IMR-90 (cell line): ENCODE measurements at regions not wholly inside any gene's neighbourhood (a gene's known extent, or its start where the extent isn't known, plus 50 kb on each side); places are given as distances from the start of the nearest gene placed in this dataset.

Source experiments
- ATAC-seq: fragments of 200-7000 bp; cut with Tn5 transposase; 2 replicates; pipeline ENCODE4 v1.9.1; 2020; ENCODE audit warnings: low read depth, mild to moderate bottlenecking, moderate library complexity
- BruUV-seq: library from RNA; stranded (reverse); fragments of 400-500 nt; replicated peaks from 2 replicates; lab custom pipeline; 2021; lab: Mats Ljungman, UMichigan
- CTCF ChIA-PET: fragments of 300-600 bp; formaldehyde crosslinking; extraction: SDS; loops from one replicate; lab custom pipeline; 2021; ENCODE audit warnings: antibody characterized with exemption; lab: Yijun Ruan, JAX
- POLR2A ChIA-PET: fragments of 300-600 bp; sonication (Branson Sonifier 250); formaldehyde crosslinking; loops from one replicate; lab custom pipeline; 2022; ENCODE audit warnings: antibody characterized with exemption; ENCODE audit not compliant: unreplicated experiment; lab: Charles Lee
- DNase-seq: peaks from one replicate; pipeline ENCODE4 v3.0.0; 2013
- H2AFZ ChIP-seq: replicated peaks from 2 replicates; pipeline ENCODE3; 2013; ENCODE audit warnings: low read length, mild to moderate bottlenecking; ENCODE audit not compliant: poor library complexity
- H2AK5ac ChIP-seq: 2 replicates; pipeline ENCODE4 v1.6.1; 2013; ENCODE audit warnings: low read depth, low read length, inconsistent platforms
- H2AK9ac ChIP-seq: replicated peaks from 2 replicates; pipeline ENCODE3; 2013; ENCODE audit warnings: mild to moderate bottlenecking, low read depth, low read length, moderate library complexity; ENCODE audit not compliant: poor library complexity
- H2BK120ac ChIP-seq: 2 replicates; pipeline ENCODE4 v1.6.1; 2013; ENCODE audit warnings: low read depth, low read length, inconsistent platforms
- H2BK15ac ChIP-seq: 3 replicates; pipeline ENCODE4 v1.6.1; 2013; ENCODE audit warnings: low read depth, low read length, inconsistent platforms
- H2BK20ac ChIP-seq: 2 replicates; pipeline ENCODE4 v1.6.1; 2013; ENCODE audit warnings: low read depth, mild to moderate bottlenecking, inconsistent platforms, low read length, moderate library complexity
- H2BK5ac ChIP-seq: 2 replicates; pipeline ENCODE4 v1.6.1; 2013; ENCODE audit warnings: mild to moderate bottlenecking, low read depth, low read length, inconsistent platforms; ENCODE audit not compliant: poor library complexity, severe bottlenecking
- H3K14ac ChIP-seq: replicated peaks from 2 replicates; pipeline ENCODE4 v1.6.1; 2013; ENCODE audit warnings: low read depth, low read length, inconsistent platforms
- H3K18ac ChIP-seq: 2 replicates; pipeline ENCODE4 v1.6.1; 2013; ENCODE audit warnings: low read depth, low read length, control low read depth
- H3K23ac ChIP-seq: 2 replicates; pipeline ENCODE4 v1.6.1; 2013; ENCODE audit warnings: low read depth, low read length, inconsistent platforms
- H3K27ac ChIP-seq: 2 replicates; pipeline ENCODE4 v1.5.1; 2013; ENCODE audit warnings: mild to moderate bottlenecking, control low read depth, low read length; ENCODE audit not compliant: insufficient read depth
- H3K27me3 ChIP-seq: 2 replicates; pipeline ENCODE4 v1.6.1; 2013; ENCODE audit warnings: low read length; ENCODE audit not compliant: control insufficient read depth, insufficient read depth
- H3K36me3 ChIP-seq: 2 replicates; pipeline ENCODE4 v1.6.1; 2013; ENCODE audit warnings: low read length, mixed read lengths; ENCODE audit not compliant: control insufficient read depth, insufficient read depth
- H3K4ac ChIP-seq: 2 replicates; pipeline ENCODE4 v1.6.1; 2013; ENCODE audit warnings: low read depth, low read length, inconsistent platforms
- H3K4me1 ChIP-seq: 2 replicates; pipeline ENCODE4 v1.6.1; 2013; ENCODE audit warnings: low read length, mixed read lengths; ENCODE audit not compliant: control insufficient read depth, insufficient read depth
- H3K4me2 ChIP-seq: 2 replicates; pipeline ENCODE4 v1.6.1; 2013; ENCODE audit warnings: low read depth, mild to moderate bottlenecking, control low read depth, low read length, moderate library complexity
- H3K4me3 ChIP-seq: 2 replicates; pipeline ENCODE4 v1.5.1; 2013; ENCODE audit warnings: low read depth, mild to moderate bottlenecking, control low read depth, low read length, moderate library complexity; ENCODE audit not compliant: insufficient read depth
- H3K56ac ChIP-seq: 2 replicates; pipeline ENCODE4 v1.6.1; 2013; ENCODE audit warnings: low read length, inconsistent platforms; ENCODE audit not compliant: insufficient read depth; ENCODE audit errors: extremely low read depth
- H3K79me1 ChIP-seq, 2 experiments: 2 replicates each; pipeline ENCODE4 v1.6.1; 2013; ENCODE audit warnings: low read length in 2 of 2, inconsistent platforms in 1 of 2, low read depth in 1 of 2
- H3K9ac ChIP-seq: 2 replicates; pipeline ENCODE4 v1.6.1; 2013; ENCODE audit warnings: low read depth, low read length, control low read depth
- H3K9me1 ChIP-seq: 2 replicates; pipeline ENCODE4 v1.6.1; 2013; ENCODE audit warnings: low read length, inconsistent platforms; ENCODE audit not compliant: insufficient read depth
- H3K9me3 ChIP-seq: 2 replicates; pipeline ENCODE4 v1.6.1; 2013; ENCODE audit warnings: low read length; ENCODE audit not compliant: control insufficient read depth, insufficient read depth
- H4K20me1 ChIP-seq: 2 replicates; pipeline ENCODE4 v1.6.1; 2013; ENCODE audit warnings: low read length, inconsistent platforms; ENCODE audit not compliant: insufficient read depth
- H4K5ac ChIP-seq: 2 replicates; pipeline ENCODE4 v1.6.1; 2013; ENCODE audit warnings: mild to moderate bottlenecking, low read depth, low read length, control low read depth
- H4K8ac ChIP-seq, 2 experiments: 2 replicates each; pipeline ENCODE4 v1.6.1; 2013; ENCODE audit warnings: low read depth in 2 of 2, low read length in 2 of 2, control low read depth in 1 of 2, inconsistent platforms in 1 of 2
- H4K91ac ChIP-seq: 2 replicates; pipeline ENCODE4 v1.6.1; 2013; ENCODE audit warnings: low read depth, low read length, inconsistent platforms; ENCODE audit not compliant: insufficient read depth
- BHLHE40 ChIP-seq: fragments of 150-350 bp; IDR thresholded peaks from 2 replicates; pipeline ENCODE4 v1.6.1; 2016; ENCODE audit warnings: mild to moderate bottlenecking, low read depth, low read length
- CEBPB ChIP-seq: IDR thresholded peaks from 2 replicates; pipeline ENCODE4 v1.6.1; 2012; ENCODE audit warnings: low read depth, low read length, improper control_type of control experiment
- CHD1 ChIP-seq: IDR thresholded peaks from 2 replicates; pipeline ENCODE4 v1.6.1; 2012; ENCODE audit warnings: low read depth, low read length, improper control_type of control experiment
- CTCF ChIP-seq: conservative IDR thresholded peaks from 2 replicates; pipeline ENCODE4 v1.5.1; 2012; ENCODE audit warnings: mild to moderate bottlenecking, low read depth, low read length, improper control_type of control experiment
- ELK1 ChIP-seq: fragments of 150-350 bp; IDR thresholded peaks from 2 replicates; pipeline ENCODE4 v1.6.1; 2016; ENCODE audit warnings: low read depth, mild to moderate bottlenecking, low read length, moderate library complexity, borderline replicate concordance
- FOS ChIP-seq: fragments of 150-350 bp; IDR thresholded peaks from 2 replicates; pipeline ENCODE4 v1.6.1; 2016; ENCODE audit warnings: low read depth, low read length
- MAFK ChIP-seq: IDR thresholded peaks from 2 replicates; pipeline ENCODE4 v1.6.1; 2012; ENCODE audit warnings: low read depth, low read length, improper control_type of control experiment
- MAZ ChIP-seq: IDR thresholded peaks from 2 replicates; pipeline ENCODE4 v1.6.1; 2012; ENCODE audit warnings: low read depth, mild to moderate bottlenecking, low read length, improper control_type of control experiment, moderate library complexity, borderline replicate concordance
- MXI1 ChIP-seq: IDR thresholded peaks from 2 replicates; pipeline ENCODE4 v1.6.1; 2012; ENCODE audit warnings: low read depth, mild to moderate bottlenecking, low read length, moderate library complexity, borderline replicate concordance
- NFE2L2 ChIP-seq: fragments of 150-350 bp; IDR thresholded peaks from 2 replicates; pipeline ENCODE4 v1.6.1; 2016; ENCODE audit warnings: low read depth, mild to moderate bottlenecking, low read length
- POLR2A ChIP-seq: IDR thresholded peaks from 2 replicates; pipeline ENCODE4 v1.6.1; 2012; ENCODE audit warnings: mild to moderate bottlenecking, low read depth, low read length
- RAD21 ChIP-seq: IDR thresholded peaks from 2 replicates; pipeline ENCODE4 v1.6.1; 2012; ENCODE audit warnings: low read length, improper control_type of control experiment
- RCOR1 ChIP-seq: IDR thresholded peaks from 2 replicates; pipeline ENCODE4 v1.6.1; 2012; ENCODE audit warnings: mild to moderate bottlenecking, low read length, improper control_type of control experiment; ENCODE audit not compliant: insufficient replicate concordance
- RFX5 ChIP-seq: IDR thresholded peaks from 2 replicates; pipeline ENCODE4 v1.8.0; 2012; ENCODE audit warnings: low read depth, mild to moderate bottlenecking, low read length, moderate library complexity
- SMC3 ChIP-seq: fragments of 150-350 bp; IDR thresholded peaks from 2 replicates; pipeline ENCODE4 v1.6.1; 2016; ENCODE audit warnings: low read depth, mild to moderate bottlenecking, antibody characterized with exemption, low read length, moderate library complexity
- USF2 ChIP-seq: fragments of 150-350 bp; IDR thresholded peaks from 2 replicates; pipeline ENCODE4 v1.6.1; 2017; ENCODE audit warnings: mild to moderate bottlenecking, antibody characterized with exemption, low read length, low read depth
- WGBS, 2 experiments: methylation state at CpG; one replicate each; pipeline versions ENCODE4 v1.1.5 to v1.1.7; 2013; ENCODE audit warnings: missing lambda C conversion rate in 2 of 2; ENCODE audit not compliant: insufficient read length in 1 of 2; ENCODE audit errors: extremely low coverage in 2 of 2; 5-methylcytosine and 5-hydroxymethylcytosine counted together
- dilution Hi-C: fragments of 300-500 bp; cut with HindIII; formaldehyde crosslinking; loops from one replicate; pipeline ENCODE4 v1.14.3; 2018; ENCODE audit warnings: low sequenced_read_pairs; ENCODE audit not compliant: unreplicated experiment
- in situ Hi-C: fragments of 300-500 bp; cut with MboI; formaldehyde crosslinking; loops from 3 replicates; pipeline ENCODE4 v1.14.3; 2019; ENCODE audit warnings: low sequenced_read_pairs, inconsistent platforms, mixed read lengths
- intact Hi-C: fragments of 100-400 bp; cut with micrococcal nuclease; formaldehyde crosslinking; loops from 2 replicates; pipeline ENCODE4 v1.10.0; 2022

GRCh38 chr15:85870216-85871014, 75.7 kb upstream of the KLHL25 start:
- WGBS, 2 experiments = 57% methylated on average over 1 of the region's 10 CpGs; no CpG with 5 or more reads in 1 of the 2 experiments
- no peak overlapping the region for H3K14ac ChIP-seq
- H2AK5ac ChIP-seq = no peak overlapping the region
- H3K4me1 ChIP-seq = no peaks in the 10 kb centered on the region
- BruUV-seq = no TSS peak
- intact Hi-C loops = no loop called here
- H3K56ac ChIP-seq = no peak overlapping the region
- no peak overlapping the region for H4K5ac ChIP-seq
- H3K9me1 ChIP-seq = no peaks in the 10 kb centered on the region
- no peak overlapping the region for H2AK9ac ChIP-seq
- ChIA-PET POLR2A (no interaction called here), CTCF (interaction anchor here (0.8 kb wide), 1 partner anchor 9 kb away, joined by 3 read pairs; no protein-coding TSS in a partner anchor)
- H3K36me3 ChIP-seq = no peaks in the 10 kb centered on the region
- H2BK120ac ChIP-seq = no peak overlapping the region
- dilution Hi-C loops = no loop called here
- no peak overlapping the region for H4K8ac ChIP-seq
- no peak overlapping the region for H2BK20ac ChIP-seq
- no peak for ATAC-seq
- no peak for TF ChIP-seq USF2
- TF ChIP-seq CEBPB = no peak
- no peak for TF ChIP-seq CTCF
- no peak for TF ChIP-seq ELK1
- TF ChIP-seq RFX5 = no peak
- TF ChIP-seq POLR2A = no peak
- TF ChIP-seq BHLHE40 = no peak
- no peak for TF ChIP-seq CHD1
- no peak for TF ChIP-seq MAZ
- TF ChIP-seq NFE2L2 = no peak
- TF ChIP-seq RCOR1 = no peak
- no peak for TF ChIP-seq MAFK
- TF ChIP-seq MXI1 = no peak
- no peak for TF ChIP-seq FOS
- TF ChIP-seq SMC3 = no peak
- TF ChIP-seq RAD21 = no peak
- no peaks in the 10 kb centered on the region for H4K20me1 ChIP-seq
- no peak overlapping the region for H2AFZ ChIP-seq
- no peaks in the 10 kb centered on the region; the same call in 1 of the 2 replicates for H3K27me3 ChIP-seq
- no peak overlapping the region for H3K4me2 ChIP-seq
- no peak overlapping the region for H3K27ac ChIP-seq
- no peak overlapping the region for H3K4ac ChIP-seq
- H3K9ac ChIP-seq = no peak overlapping the region
- H3K79me1 ChIP-seq = no peaks in the 10 kb centered on the region
- no peak overlapping the region for H3K23ac ChIP-seq
- H2BK15ac ChIP-seq = no peak overlapping the region
- H3K9me3 ChIP-seq = no peaks in the 10 kb centered on the region
- no peak for DNase-seq
- no peak overlapping the region for H3K4me3 ChIP-seq
- H4K91ac ChIP-seq = no peak overlapping the region
- in situ Hi-C loops = no loop called here
- no peak overlapping the region for H3K18ac ChIP-seq
- H2BK5ac ChIP-seq = no peak overlapping the region
